ENCODE measurements at regions not wholly inside any gene's neighbourhood (a gene's known extent, or its start where the extent isn't known, plus 50 kb on each side); places are given as distances from the start of the nearest gene placed in this dataset.
A peak's percentile ranks its signal among the peaks of the same experiment; 100 is the strongest.

- no peak for DNase-seq (ENCODE audit: low read depth)
- no peak for TF ChIP-seq CTCF (IDR thresholded peaks at IDR 0.05; ENCODE audit: insufficient read depth, low read length)
Measured at GRCh38 chr1:169027607-169028320, 78.7 kb upstream of the ATP1B1 start.

GRCh38 chr1:169031566-169032224 lies 74.8 kb upstream of the ATP1B1 start:
- no peak for TF ChIP-seq CTCF (IDR thresholded peaks at IDR 0.05; ENCODE audit: insufficient read depth, low read length)
- peak; percentile 34 for DNase-seq (ENCODE audit: low read depth)
- no peak overlapping the region for H3K4me3 ChIP-seq (ENCODE audit: low read depth, low read length)

More at GRCh38 chr1:169027607-169028320, 78.7 kb upstream of the ATP1B1 start:
- no peak overlapping the region for H3K4me3 ChIP-seq (ENCODE audit: low read depth, low read length)

- TF ChIP-seq CTCF (IDR thresholded peaks at IDR 0.05; ENCODE audit: insufficient read depth, low read length), result no peak
- no peak for DNase-seq (ENCODE audit: low read depth)
- H3K4me3 ChIP-seq (ENCODE audit: low read depth, low read length), result no peak overlapping the region
Measured at GRCh38 chr1:169041366-169041765, 65.1 kb upstream of the ATP1B1 start.

GRCh38 chr1:169042377-169042776 lies 64.1 kb upstream of the ATP1B1 start:
- H3K4me3 ChIP-seq (ENCODE audit: low read depth, low read length), result no peak overlapping the region
- no peak for DNase-seq (ENCODE audit: low read depth)
- no peak for TF ChIP-seq CTCF (IDR thresholded peaks at IDR 0.05; ENCODE audit: insufficient read depth, low read length)

GRCh38 chr1:169043823-169044222 lies 62.7 kb upstream of the ATP1B1 start:
- no peak for DNase-seq (ENCODE audit: low read depth)
- TF ChIP-seq CTCF (IDR thresholded peaks at IDR 0.05; ENCODE audit: insufficient read depth, low read length), result no peak
- H3K4me3 ChIP-seq (ENCODE audit: low read depth, low read length), result no peak overlapping the region

- H3K4me3 ChIP-seq (ENCODE audit: low read depth, low read length), result no peak overlapping the region
- TF ChIP-seq CTCF (IDR thresholded peaks at IDR 0.05; ENCODE audit: insufficient read depth, low read length), result no peak
- no peak for DNase-seq (ENCODE audit: low read depth)
Measured at GRCh38 chr1:169044296-169044695, 62.2 kb upstream of the ATP1B1 start.
